PC-3 (cell line): ENCODE measurements at regions not wholly inside any gene's neighbourhood (a gene's known extent, or its start where the extent isn't known, plus 50 kb on each side); places are given as distances from the start of the nearest gene placed in this dataset.

ENCODE experiments used
- ATAC-seq: fragments of 200-7000 bp; cut with Tn5 transposase; 2 replicates; pipeline ENCODE4 v1.9.1; 2020; ENCODE audit warnings: mild to moderate bottlenecking, moderate library complexity
- BruUV-seq: library from RNA; stranded (reverse); fragments of 400-500 nt; replicated peaks from 2 replicates; lab custom pipeline; 2021; lab: Mats Ljungman, UMichigan
- CTCF ChIA-PET: fragments of 300-600 bp; sonication (Branson Sonifier 250); formaldehyde crosslinking; loops from one replicate; lab custom pipeline; 2022; ENCODE audit warnings: antibody characterized with exemption; lab: Charles Lee
- POLR2A ChIA-PET: fragments of 300-600 bp; sonication (Branson Sonifier 250); formaldehyde crosslinking; loops from one replicate; lab custom pipeline; 2022; ENCODE audit warnings: antibody characterized with exemption; ENCODE audit not compliant: unreplicated experiment; lab: Charles Lee
- DNase-seq: peaks from one replicate; pipeline ENCODE4 v3.0.0-alpha.2; 2015
- H2AFZ ChIP-seq: fragments of 300-600 bp; sonication (generic); 2 replicates; pipeline ENCODE4 v1.6.0; 2016; ENCODE audit warnings: antibody characterized with exemption, low read length
- H3F3A ChIP-seq: fragments of 300-600 bp; sonication (generic); one replicate; pipeline ENCODE4 v1.6.0; 2017; ENCODE audit warnings: antibody characterized with exemption, low read length, control low read depth, mild to moderate bottlenecking; ENCODE audit not compliant: unreplicated experiment
- H3K27ac ChIP-seq: fragments of 300-600 bp; sonication (generic); 2 replicates; pipeline ENCODE4 v1.5.1; 2016; ENCODE audit warnings: mild to moderate bottlenecking, low read length
- H3K27me3 ChIP-seq: fragments of 300-600 bp; sonication (generic); 2 replicates; pipeline ENCODE4 v1.6.1; 2016; ENCODE audit warnings: low read length, mixed read lengths
- H3K36me3 ChIP-seq: fragments of 300-600 bp; sonication (generic); 2 replicates; pipeline ENCODE4 v1.6.1; 2016; ENCODE audit warnings: low read depth, mixed run types, low read length, mixed read lengths
- H3K4me1 ChIP-seq: fragments of 300-600 bp; sonication (generic); 2 replicates; pipeline ENCODE4 v1.5.1; 2016; ENCODE audit warnings: low read length; ENCODE audit not compliant: insufficient read depth
- H3K4me2 ChIP-seq: fragments of 300-600 bp; sonication (generic); 2 replicates; pipeline ENCODE4 v1.6.0; 2016; ENCODE audit warnings: low read length
- H3K4me3 ChIP-seq: fragments of 300-600 bp; sonication (generic); 2 replicates; pipeline ENCODE4 v1.5.1; 2016; ENCODE audit warnings: mild to moderate bottlenecking, low read length, mixed read lengths
- H3K79me2 ChIP-seq: fragments of 300-600 bp; sonication (generic); 2 replicates; pipeline ENCODE4 v1.6.1; 2017; ENCODE audit warnings: low read length, mixed read lengths
- H3K9ac ChIP-seq: fragments of 300-600 bp; sonication (generic); 2 replicates; pipeline ENCODE4 v1.6.0; 2016; ENCODE audit warnings: mild to moderate bottlenecking, low read length
- H3K9me2 ChIP-seq: fragments of 300-600 bp; sonication (generic); replicated peaks from 2 replicates; pipeline ENCODE4 v1.6.1; 2016; ENCODE audit warnings: mixed run types, low read length, mixed read lengths
- H3K9me3 ChIP-seq: fragments of 300-600 bp; sonication (generic); 2 replicates; pipeline ENCODE4 v1.6.1; 2016; ENCODE audit warnings: low read length, mixed read lengths
- H4K20me1 ChIP-seq: fragments of 300-600 bp; sonication (generic); 2 replicates; pipeline ENCODE4 v1.6.1; 2016; ENCODE audit warnings: low read length, mixed read lengths
- EZH2 ChIP-seq: fragments of 300-600 bp; sonication (generic); IDR thresholded peaks from one replicate; pipeline ENCODE4 v1.6.1; 2017; ENCODE audit warnings: antibody characterized with exemption, mild to moderate bottlenecking, low read length; ENCODE audit not compliant: unreplicated experiment
- EZH2phosphoT487 ChIP-seq: fragments of 300-600 bp; sonication (generic); IDR thresholded peaks from 2 replicates; pipeline ENCODE4 v1.6.1; 2018; ENCODE audit warnings: mild to moderate bottlenecking, antibody characterized with exemption, low read length, borderline replicate concordance
- intact Hi-C: fragments of 100-400 bp; cut with micrococcal nuclease; formaldehyde crosslinking; loops from 2 replicates; pipeline ENCODE4 v1.9.0; 2023
- TF ChIP-seq, protein P1 (sequence below): fragments of 300-600 bp; sonication (generic); conservative IDR thresholded peaks from 2 replicates; pipeline ENCODE4 v1.5.1; 2017; ENCODE audit warnings: antibody characterized with exemption, low read depth, mild to moderate bottlenecking, low read length

DNA sequence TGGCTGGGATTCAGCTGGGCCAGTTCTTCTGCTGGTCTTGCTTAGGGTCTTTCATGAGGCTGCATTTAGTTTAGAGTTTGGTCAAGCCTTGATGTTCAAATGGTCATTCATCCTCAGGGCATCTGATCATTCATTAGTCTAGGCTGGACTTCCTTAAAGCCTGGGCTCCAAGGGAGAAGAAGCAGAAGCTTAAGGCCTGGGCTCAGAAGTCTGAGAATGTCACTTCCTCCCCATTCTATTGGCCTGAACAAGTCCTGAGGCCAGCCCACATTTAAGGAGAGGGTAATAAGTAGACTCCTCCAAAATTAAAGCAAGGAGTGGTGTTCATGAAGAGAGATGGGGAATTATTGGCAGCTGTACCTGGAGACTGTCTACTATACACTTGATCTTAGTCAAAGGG, 193.2 kb upstream of the HABP2 start:
- H3K9me2 ChIP-seq = no peaks in the 10 kb centered on the region
- H3K4me2 ChIP-seq = no peak overlapping the region
- ATAC-seq (no peak), DNase-seq (no peak)
- intact Hi-C loops = no loop called here
- no TSS peak for BruUV-seq
- H3K9me3 ChIP-seq = no peaks in the 10 kb centered on the region
- no peaks in the 10 kb centered on the region for H4K20me1 ChIP-seq
- TF ChIP-seq, protein P1, sequence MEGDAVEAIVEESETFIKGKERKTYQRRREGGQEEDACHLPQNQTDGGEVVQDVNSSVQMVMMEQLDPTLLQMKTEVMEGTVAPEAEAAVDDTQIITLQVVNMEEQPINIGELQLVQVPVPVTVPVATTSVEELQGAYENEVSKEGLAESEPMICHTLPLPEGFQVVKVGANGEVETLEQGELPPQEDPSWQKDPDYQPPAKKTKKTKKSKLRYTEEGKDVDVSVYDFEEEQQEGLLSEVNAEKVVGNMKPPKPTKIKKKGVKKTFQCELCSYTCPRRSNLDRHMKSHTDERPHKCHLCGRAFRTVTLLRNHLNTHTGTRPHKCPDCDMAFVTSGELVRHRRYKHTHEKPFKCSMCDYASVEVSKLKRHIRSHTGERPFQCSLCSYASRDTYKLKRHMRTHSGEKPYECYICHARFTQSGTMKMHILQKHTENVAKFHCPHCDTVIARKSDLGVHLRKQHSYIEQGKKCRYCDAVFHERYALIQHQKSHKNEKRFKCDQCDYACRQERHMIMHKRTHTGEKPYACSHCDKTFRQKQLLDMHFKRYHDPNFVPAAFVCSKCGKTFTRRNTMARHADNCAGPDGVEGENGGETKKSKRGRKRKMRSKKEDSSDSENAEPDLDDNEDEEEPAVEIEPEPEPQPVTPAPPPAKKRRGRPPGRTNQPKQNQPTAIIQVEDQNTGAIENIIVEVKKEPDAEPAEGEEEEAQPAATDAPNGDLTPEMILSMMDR = no peak
- no peak for TF ChIP-seq EZH2phosphoT487
- no peak overlapping the region for H2AFZ ChIP-seq
- peaks cover 6% of the 10 kb centered on the region; the same call in 1 of the 2 replicates for H3K4me1 ChIP-seq
- H3K27ac ChIP-seq = no peak overlapping the region
- CTCF ChIA-PET = no interaction called here
- H3K9ac ChIP-seq = no peak overlapping the region
- POLR2A ChIA-PET = no interaction called here
- H3K27me3 ChIP-seq = no peaks in the 10 kb centered on the region
- no peaks in the 10 kb centered on the region for H3K79me2 ChIP-seq
- no peaks in the 10 kb centered on the region for H3F3A ChIP-seq
- H3K36me3 ChIP-seq = no peaks in the 10 kb centered on the region
- H3K4me3 ChIP-seq = no peak overlapping the region

DNA sequence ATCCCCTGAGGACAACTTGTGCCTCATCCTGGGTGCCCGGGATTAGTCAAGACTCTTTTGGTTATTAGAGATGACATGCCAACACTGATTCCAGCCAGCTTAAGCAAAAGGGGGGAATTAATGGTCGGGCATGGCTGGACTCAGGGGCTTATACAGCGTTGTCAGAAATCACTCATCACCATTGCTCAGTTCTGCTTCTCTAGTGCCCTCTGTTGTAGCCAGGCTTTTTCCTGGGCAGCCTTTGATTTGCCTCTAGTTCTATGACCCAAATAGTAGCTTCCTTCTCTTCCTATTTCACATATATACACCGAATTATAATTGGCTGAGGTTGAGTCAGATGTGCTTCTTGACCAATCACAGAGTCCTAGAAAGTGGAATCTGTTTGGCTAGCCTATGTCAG, 192.0 kb upstream of the HABP2 start:
- ChIA-PET POLR2A (no interaction called here), CTCF (no interaction called here)
- Histone ChIP-seq H3K4me2 (no peak overlapping the region), H2AFZ (no peak overlapping the region), H3K4me1 (peaks cover 6% of the 10 kb centered on the region; the same call in 1 of the 2 replicates), H3K27me3 (no peaks in the 10 kb centered on the region), H3K79me2 (no peaks in the 10 kb centered on the region), H4K20me1 (no peaks in the 10 kb centered on the region), H3K9ac (no peak overlapping the region), H3K27ac (no peak overlapping the region), H3K9me3 (no peaks in the 10 kb centered on the region), H3K4me3 (no peak overlapping the region), H3K9me2 (no peaks in the 10 kb centered on the region), H3F3A (no peaks in the 10 kb centered on the region), H3K36me3 (no peaks in the 10 kb centered on the region)
- TF ChIP-seq, protein P1 = no peak
- TF ChIP-seq EZH2phosphoT487 (no peak), EZH2 (no peak)
- intact Hi-C loops = no loop called here
- no peak for DNase-seq
- no peak for ATAC-seq
- no TSS peak for BruUV-seq

DNA sequence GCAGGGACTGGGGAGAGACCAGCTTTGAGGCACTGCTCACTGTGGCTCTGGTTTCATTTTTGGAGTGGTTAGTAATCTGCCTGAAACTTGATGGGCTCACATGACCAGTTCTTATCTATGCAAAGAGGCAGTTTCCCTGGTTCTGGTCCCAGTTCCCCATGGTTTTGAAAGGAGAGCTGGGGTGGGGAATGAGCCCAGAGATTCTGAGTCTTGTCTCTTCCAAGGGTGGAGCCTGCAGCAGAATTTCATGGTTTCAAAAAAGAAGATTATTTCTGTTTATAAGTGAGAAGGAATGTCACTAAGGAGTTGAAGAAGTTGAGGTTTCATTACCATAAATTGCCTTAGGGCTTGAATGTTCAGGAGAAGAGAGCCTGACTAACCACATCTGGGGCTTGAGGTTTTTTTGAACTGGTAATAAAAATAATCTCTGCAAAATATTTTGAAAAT, 190.2 kb upstream of the HABP2 start:
- Histone ChIP-seq H3F3A (no peaks in the 10 kb centered on the region), H3K9me3 (no peaks in the 10 kb centered on the region), H3K79me2 (no peaks in the 10 kb centered on the region), H3K27ac (no peak overlapping the region), H2AFZ (no peak overlapping the region), H3K4me1 (peaks cover 6% of the 10 kb centered on the region; the same call in 1 of the 2 replicates), H3K4me3 (no peak overlapping the region), H3K9ac (no peak overlapping the region), H4K20me1 (no peaks in the 10 kb centered on the region), H3K36me3 (no peaks in the 10 kb centered on the region), H3K27me3 (no peaks in the 10 kb centered on the region), H3K4me2 (peak overlapping the region; percentile 27; the same call in 1 of the 2 replicates), H3K9me2 (no peaks in the 10 kb centered on the region)
- no TSS peak for BruUV-seq
- TF ChIP-seq, protein P1 = no peak
- TF ChIP-seq EZH2phosphoT487 = no peak
- TF ChIP-seq EZH2 = no peak
- intact Hi-C loops = no loop called here
- ATAC-seq (peak; percentile 15; the same call in 1 of the 2 replicates), DNase-seq (peak; percentile 54)
- ChIA-PET CTCF (no interaction called here), POLR2A (no interaction called here)
